ENCODE measurements at regions not wholly inside any gene's neighbourhood (a gene's known extent, or its start where the extent isn't known, plus 50 kb on each side); places are given as distances from the start of the nearest gene placed in this dataset.

GRCh38 chr21:23247334-23247733, 2249.1 kb downstream of the NCAM2 start:
- no peak for DNase-seq

GRCh38 chr21:23245255-23245654, 2247.0 kb downstream of the NCAM2 start:
- DNase-seq, result no peak

- DNase-seq, result no peak
These were observed 2225.7 kb downstream of the NCAM2 start for GRCh38 chr21:23223882-23224281.

GRCh38 chr21:23218667-23219066, 2220.5 kb downstream of the NCAM2 start:
- DNase-seq, result no peak

- no peak for DNase-seq
These were observed 2219.4 kb downstream of the NCAM2 start for GRCh38 chr21:23217597-23217996.

- no peak for DNase-seq
These were observed 2217.1 kb downstream of the NCAM2 start for GRCh38 chr21:23215261-23215660.

Measured in SIG-M5 (cell line).